K562 (cell line): ENCODE measurements at regions not wholly inside any gene's neighbourhood (a gene's known extent, or its start where the extent isn't known, plus 50 kb on each side); places are given as distances from the start of the nearest gene placed in this dataset.

Source experiments
- ATAC-seq: fragments of 200-7000 bp; cut with Tn5 transposase; 3 replicates; pipeline ENCODE4 v1.9.1; 2020; ENCODE audit warnings: moderate library complexity
- BruUV-seq: library from RNA; stranded (reverse); fragments of 400-500 nt; replicated peaks from 2 replicates; lab custom pipeline; 2021; lab: Mats Ljungman, UMichigan
- CTCF ChIA-PET: fragments of 300-600 bp; formaldehyde crosslinking; extraction: SDS; loops from one replicate; lab custom pipeline; 2021; ENCODE audit warnings: low intra/inter-chr PET ratio; lab: Yijun Ruan, JAX
- POLR2A ChIA-PET: fragments of 300-600, 350-650 bp; sonication (Branson Sonifier 250); formaldehyde crosslinking; extraction: SDS; loops from one replicate; lab custom pipeline; 2021; ENCODE audit warnings: antibody characterized with exemption, inconsistent platforms; lab: Yijun Ruan, JAX
- DNase-seq, 4 experiments: peaks; one replicate each; pipeline versions ENCODE4 v3.0.0 to v3.0.0-alpha.2; 2011 to 2018; ENCODE audit warnings: low spot score in 3 of 4, mixed read lengths in 3 of 4; ENCODE audit errors: extremely low read depth in 1 of 4
- FAIRE-seq: peaks from 2 replicates; lab custom pipeline; 2011; peaks lifted over from hg19 to GRCh38; lab: Jason Lieb, UNC
- H2AFZ ChIP-seq: 2 replicates; pipeline ENCODE4 v1.6.0; 2011; ENCODE audit warnings: low read depth, low read length, control low read depth, inconsistent platforms
- H3K27ac ChIP-seq: fragments of 200-600 bp; 3 replicates; pipeline ENCODE4 v1.8.0; 2011; ENCODE audit warnings: low read depth, mild to moderate bottlenecking, control low read depth, inconsistent platforms, low read length, moderate library complexity, mixed read lengths; ENCODE audit errors: extremely low read depth
- H3K27me3 ChIP-seq, 2 experiments: fragments of 300-600 bp in 1 of 2; 2 replicates in 1 of 2; 3 replicates in 1 of 2; pipeline versions ENCODE4 v1.6.0 to v1.8.0; 2011; ENCODE audit warnings: inconsistent platforms in 2 of 2, low read length in 2 of 2, mild to moderate bottlenecking in 1 of 2, mixed read lengths in 1 of 2, moderate library complexity in 1 of 2; ENCODE audit not compliant: control insufficient read depth in 2 of 2, insufficient read depth in 2 of 2
- H3K36me3 ChIP-seq: fragments of 300-600 bp; 3 replicates; pipeline ENCODE4 v1.8.0; 2011; ENCODE audit warnings: mild to moderate bottlenecking, low read length, inconsistent platforms; ENCODE audit not compliant: control insufficient read depth, insufficient read depth
- H3K4me1 ChIP-seq, 2 experiments: fragments of 200-600 bp in 1 of 2; replicated peaks in 1 of 2; 2 replicates in 1 of 2; 3 replicates in 1 of 2; pipeline versions ENCODE4 v1.5.1 to v1.8.0; 2011; ENCODE audit warnings: inconsistent platforms in 2 of 2, low read length in 2 of 2, mild to moderate bottlenecking in 1 of 2, mixed read lengths in 1 of 2, moderate library complexity in 1 of 2; ENCODE audit not compliant: control insufficient read depth in 2 of 2, insufficient read depth in 2 of 2
- H3K4me2 ChIP-seq: 2 replicates; pipeline ENCODE4 v1.6.1; 2011; ENCODE audit warnings: low read length, control low read depth, inconsistent platforms, mixed read lengths; ENCODE audit not compliant: insufficient read depth
- H3K4me3 ChIP-seq: fragments of 200-600 bp; sonication (generic), shearing (Covaris generic); 2 replicates; pipeline ENCODE4 v1.5.1; 2016; ENCODE audit warnings: control low read depth, inconsistent platforms
- H3K79me2 ChIP-seq: fragments of 200-600 bp; 3 replicates; pipeline ENCODE4 v1.8.0; 2011; ENCODE audit warnings: low read length, inconsistent platforms; ENCODE audit not compliant: control insufficient read depth, insufficient read depth
- H3K9ac ChIP-seq, 2 experiments: 2 replicates each; pipeline versions ENCODE4 v1.6.0 to v1.6.1; 2011; ENCODE audit warnings: low read depth in 2 of 2, low read length in 2 of 2, control low read depth in 1 of 2, inconsistent platforms in 1 of 2, mild to moderate bottlenecking in 1 of 2, mixed read lengths in 1 of 2; ENCODE audit not compliant: insufficient read depth in 1 of 2
- H3K9me1 ChIP-seq: one replicate; pipeline ENCODE4 v1.6.0; 2011; ENCODE audit warnings: inconsistent platforms, mild to moderate bottlenecking, low read length, moderate library complexity; ENCODE audit not compliant: control insufficient read depth, insufficient read depth
- H3K9me3 ChIP-seq: replicated peaks from 2 replicates; pipeline ENCODE4 v1.5.1; 2011; ENCODE audit warnings: low read depth, low read length, inconsistent platforms; ENCODE audit not compliant: control insufficient read depth, insufficient read depth
- H4K20me1 ChIP-seq: replicated peaks from 2 replicates; pipeline ENCODE4 v1.6.1; 2011; ENCODE audit warnings: low read length, inconsistent platforms, mixed read lengths; ENCODE audit not compliant: control insufficient read depth, insufficient read depth
- CREM ChIP-seq: IDR thresholded peaks from 2 replicates; pipeline ENCODE4 v1.6.1; 2014; ENCODE audit warnings: antibody characterized with exemption, low read depth
- CTBP1 ChIP-seq: fragments of 450-650 bp; IDR thresholded peaks from 2 replicates; pipeline ENCODE4 v1.6.1; 2016; ENCODE audit warnings: borderline replicate concordance
- CTCF ChIP-seq, 3 experiments: IDR thresholded peaks in 2 of 3; conservative IDR thresholded peaks in 1 of 3; 2 replicates each; pipeline ENCODE4 v1.5.1; 2011 to 2012; ENCODE audit warnings: low read length in 3 of 3, mild to moderate bottlenecking in 3 of 3, control low read depth in 2 of 3, improper control_type of control experiment in 1 of 3, inconsistent platforms in 1 of 3, low read depth in 1 of 3, mixed read lengths in 1 of 3, moderate library complexity in 1 of 3; ENCODE audit not compliant: insufficient read depth in 2 of 3
- CXXC5 ChIP-seq: fragments of 250-450 bp; sonication (Bioruptor Pico); IDR thresholded peaks from 2 replicates; pipeline ENCODE4 v1.8.0; 2022; ENCODE audit warnings: inconsistent platforms, mild to moderate bottlenecking, moderate library complexity
- FOXJ3 ChIP-seq: sonication (generic); formaldehyde crosslinking; IDR thresholded peaks from 2 replicates; pipeline ENCODE4 v1.4.0; 2020; ENCODE audit warnings: mild to moderate bottlenecking, missing genetic modification reagents
- RAD21 ChIP-seq, 2 experiments: fragments of 250-450 bp in 1 of 2; fragments of 450-650 bp in 1 of 2; sonication (Bioruptor Pico) in 1 of 2; formaldehyde crosslinking in 1 of 2; IDR thresholded peaks in 1 of 2; conservative IDR thresholded peaks in 1 of 2; 2 replicates each; pipeline versions ENCODE4 v1.4.0 to v1.8.0; 2020 to 2022; ENCODE audit warnings: mild to moderate bottlenecking in 2 of 2, moderate library complexity in 1 of 2
- REST ChIP-seq, 2 experiments: fragments of 450-650 bp; formaldehyde crosslinking in 1 of 2; IDR thresholded peaks; 2 replicates each; pipeline versions ENCODE4 v1.4.0 to v1.6.1; 2014 to 2020; ENCODE audit warnings: mild to moderate bottlenecking in 2 of 2, borderline replicate concordance in 1 of 2, low read depth in 1 of 2
- SIX5 ChIP-seq, 2 experiments: IDR thresholded peaks; 2 replicates each; pipeline ENCODE4 v1.6.1; 2011; ENCODE audit warnings: low read length in 2 of 2, borderline replicate concordance in 1 of 2, low read depth in 1 of 2, mild to moderate bottlenecking in 1 of 2, moderate library complexity in 1 of 2; ENCODE audit not compliant: insufficient read depth in 1 of 2
- SMC3 ChIP-seq: conservative IDR thresholded peaks from 2 replicates; pipeline ENCODE4 v1.6.1; 2011; ENCODE audit warnings: low read depth, low read length, improper control_type of control experiment; ENCODE audit not compliant: insufficient read depth
- WGBS: fragments of 100-300 bp; shearing (Covaris generic); methylation state at CpG from one replicate; pipeline ENCODE4 v1.1.6; 2016; ENCODE audit warnings: low coverage, mixed read lengths; ENCODE audit not compliant: insufficient coverage; ENCODE audit errors: missing lambda C conversion rate; 5-methylcytosine and 5-hydroxymethylcytosine counted together
- in situ Hi-C: fragments of 300-500 bp; cut with MboI; formaldehyde crosslinking; loops from 4 replicates; pipeline ENCODE4 v1.15.0; 2018; ENCODE audit warnings: inconsistent platforms, mixed read lengths
- intact Hi-C: fragments of 100-400 bp; cut with micrococcal nuclease; formaldehyde crosslinking; loops from 2 replicates; pipeline ENCODE4 v1.14.2; 2022

- TF ChIP-seq CXXC5 (no peak), CTBP1 (no peak)
Measured at GRCh38 chr11:116454951-116455350, 317.8 kb downstream of the BUD13 start (continued).

GRCh38 chr11:116454020-116454645 is 318.7 kb downstream of the BUD13 start:
- POLR2A ChIA-PET, result interaction anchor here (0.8 kb wide), 1 partner anchor 30 kb away, joined by 3 read pairs; no protein-coding TSS in a partner anchor
- ATAC-seq (peak; percentile 80), FAIRE-seq (peak; percentile 61), DNase-seq (peak; percentile 14 to 55 (median 23))
- Histone ChIP-seq H3K9me3 (no peaks in the 10 kb centered on the region), H3K9me1 (no peaks in the 10 kb centered on the region), H3K79me2 (no peaks in the 10 kb centered on the region), H3K4me3 (no peak overlapping the region), H3K4me2 (no peak overlapping the region), H4K20me1 (0 out of 2 replicates have a peak, but pooled peaks cover 4% of the 10 kb centered on the region), H3K27me3 (peaks cover 7 to 11% of the 10 kb centered on the region in 2 experiments; a peak in 3 of 5 replicates), H3K36me3 (no peaks in the 10 kb centered on the region), H3K27ac (no peak overlapping the region), H3K9ac (no peak overlapping the region), H2AFZ (no peak overlapping the region), H3K4me1 (no peaks in the 10 kb centered on the region)
- WGBS, result 1% methylated on average over 9 of the region's 9 CpGs
- no TSS peak for BruUV-seq
- in situ Hi-C loops, result no loop called here
- CTCF ChIA-PET, result interaction anchor here (0.7 kb wide), 1 partner anchor 238 kb away, joined by 4 read pairs; no protein-coding TSS in a partner anchor
- intact Hi-C loops, result loop anchor here (1.0 to 5.0 kb wide), 3 partner anchors 45 to 237 kb away; no protein-coding TSS in a partner anchor
- TF ChIP-seq SMC3, result peak; percentile 38; the same call in 1 of the 2 replicates
- TF ChIP-seq REST (IDR thresholded peaks at IDR 0.05; ENCODE audit: borderline replicate concordance), result peak; percentile 30; the same call in 1 of the 2 replicates
- TF ChIP-seq REST (CRISPR knock-in tag; IDR thresholded peaks at IDR 0.05; ENCODE audit: low read depth), result no peak
- no peak for TF ChIP-seq SIX5 (IDR thresholded peaks at IDR 0.05; ENCODE audit: borderline replicate concordance in 1 of 2, insufficient read depth in 1 of 2, low read depth in 1 of 2, low read length in 2 of 2)
- TF ChIP-seq RAD21 (CRISPR knock-in tag; conservative IDR thresholded peaks at IDR 0.05 in 1 of 2, IDR thresholded peaks at IDR 0.05 in 1 of 2), result peak in 1 of 2 experiments; percentile 56; a peak in 2 of 4 replicates
- TF ChIP-seq CTCF (IDR thresholded peaks at IDR 0.05 in 2 of 3, conservative IDR thresholded peaks at IDR 0.05 in 1 of 3; ENCODE audit: insufficient read depth in 2 of 3, low read depth in 1 of 3, low read length in 3 of 3), result peak; percentile 58 to 72 (median 63)
- no peak for TF ChIP-seq CREM
- no peak for TF ChIP-seq FOXJ3 (CRISPR knock-in tag)
